ENCODE measurements at regions not wholly inside any gene's neighbourhood (a gene's known extent, or its start where the extent isn't known, plus 50 kb on each side); places are given as distances from the start of the nearest gene placed in this dataset.

- DNase-seq = no peak
Measured at GRCh38 chr2:208545403-208546042, 138.9 kb downstream of the PTH2R start.

- no peak for DNase-seq
Measured at GRCh38 chr2:208546107-208546506, 139.5 kb downstream of the PTH2R start.

GRCh38 chr2:208546860-208547650 lies 140.5 kb downstream of the PTH2R start:
- no peak for DNase-seq

- no peak for DNase-seq
Measured at GRCh38 chr2:208548700-208549099, 142.1 kb downstream of the PTH2R start.

- no peak for DNase-seq
Measured at GRCh38 chr2:208549546-208550158, 143.1 kb downstream of the PTH2R start.

- no peak for DNase-seq
Measured at GRCh38 chr2:208552943-208553342, 146.4 kb downstream of the PTH2R start.

- no peak for DNase-seq
Measured at GRCh38 chr2:208556983-208557484, 150.4 kb downstream of the PTH2R start.

GRCh38 chr2:208565690-208566416 lies 159.3 kb downstream of the PTH2R start:
- no peak for DNase-seq

- no peak for DNase-seq
Measured at GRCh38 chr2:208568203-208568602, 161.6 kb downstream of the PTH2R start.

GRCh38 chr2:208570066-208570465 lies 163.5 kb downstream of the PTH2R start:
- no peak for DNase-seq

GRCh38 chr2:208570851-208571763 lies 164.5 kb downstream of the PTH2R start:
- DNase-seq = no peak

- no peak for DNase-seq
Measured at GRCh38 chr2:208571764-208572131, 165.2 kb downstream of the PTH2R start.

GRCh38 chr2:208573569-208573968 lies 167.0 kb downstream of the PTH2R start:
- DNase-seq = no peak

- no peak for DNase-seq
Measured at GRCh38 chr2:208579678-208580077, 173.1 kb downstream of the PTH2R start.

- no peak for DNase-seq
Measured at GRCh38 chr2:208584378-208584985, 177.9 kb downstream of the PTH2R start.

GRCh38 chr2:208586516-208586915 lies 179.9 kb downstream of the PTH2R start:
- no peak for DNase-seq

- DNase-seq = no peak
Measured at GRCh38 chr2:208594642-208595385, 188.2 kb downstream of the PTH2R start.

GRCh38 chr2:208595386-208596275 lies 189.0 kb downstream of the PTH2R start:
- DNase-seq = no peak

GRCh38 chr2:208607694-208608093 lies 201.1 kb downstream of the PTH2R start:
- no peak for DNase-seq

All from NCI-H187 treated with DMSO at 0.1 percent for 48 hours (cell line).